ENCODE measurements at regions not wholly inside any gene's neighbourhood (a gene's known extent, or its start where the extent isn't known, plus 50 kb on each side); places are given as distances from the start of the nearest gene placed in this dataset.

- no peak overlapping the region for H3K4me3 Mint-ChIP-seq
- H3K36me3 Mint-ChIP-seq (ENCODE audit: low read depth): no peaks in the 10 kb centered on the region
- H3K9me3 Mint-ChIP-seq: no peaks in the 10 kb centered on the region
- ATAC-seq (ENCODE audit: poor library complexity): no peak
- H3K36me3 ChIP-seq (ENCODE audit: insufficient read depth, low read length): no peaks in the 10 kb centered on the region
- ChIA-PET CTCF (no interaction called here), POLR2A (no interaction called here)
- no peak for DNase-seq
- H3K4me1 Mint-ChIP-seq (ENCODE audit: low read depth): no peaks in the 10 kb centered on the region
- no peak overlapping the region for H3K4me3 ChIP-seq (ENCODE audit: low read length)
- no peaks in the 10 kb centered on the region for H3K9me3 ChIP-seq (ENCODE audit: control insufficient read depth in 1 of 2, insufficient read depth in 1 of 2, low read length in 2 of 2)
- H3K27ac ChIP-seq (ENCODE audit: low read depth in 1 of 2, low read length in 2 of 2): no peak overlapping the region
- intact Hi-C loops (cut with DNase I, micrococcal nuclease): no loop called here
- H3K4me1 ChIP-seq (ENCODE audit: insufficient read depth, low read length): no peaks in the 10 kb centered on the region
- peaks cover 11 to 22% of the 10 kb centered on the region in 2 experiments for H3K27me3 ChIP-seq (ENCODE audit: control insufficient read depth in 1 of 2, insufficient read depth in 2 of 2, low read length in 2 of 2)
- no peak overlapping the region for H3K27ac Mint-ChIP-seq
- no peak for TF ChIP-seq CTCF (IDR thresholded peaks at IDR 0.05)
- H3K27me3 Mint-ChIP-seq: peaks cover 50% of the 10 kb centered on the region
These were observed 74.8 kb upstream of the FRMD6 start for GRCh38 chr14:51576879-51577278.

GRCh38 chr14:51578853-51579252, 72.9 kb upstream of the FRMD6 start:
- ChIA-PET CTCF (no interaction called here), POLR2A (no interaction called here)
- Histone ChIP-seq H3K9me3 (ENCODE audit: control insufficient read depth in 1 of 2, insufficient read depth in 1 of 2, low read length in 2 of 2) (no peaks in the 10 kb centered on the region), H3K4me3 (ENCODE audit: low read length) (no peak overlapping the region), H3K36me3 (ENCODE audit: insufficient read depth, low read length) (no peaks in the 10 kb centered on the region), H3K27me3 (ENCODE audit: control insufficient read depth in 1 of 2, insufficient read depth in 2 of 2, low read length in 2 of 2) (peaks cover 8 to 20% of the 10 kb centered on the region in 2 experiments), H3K27ac (ENCODE audit: low read depth in 1 of 2, low read length in 2 of 2) (no peak overlapping the region), H3K4me1 (ENCODE audit: insufficient read depth, low read length) (no peaks in the 10 kb centered on the region)
- Mint-ChIP-seq H3K4me3 (no peak overlapping the region), H3K4me1 (ENCODE audit: low read depth) (no peaks in the 10 kb centered on the region), H3K9me3 (no peaks in the 10 kb centered on the region), H3K27ac (no peak overlapping the region), H3K36me3 (ENCODE audit: low read depth) (no peaks in the 10 kb centered on the region), H3K27me3 (peaks cover 50% of the 10 kb centered on the region)
- ATAC-seq (ENCODE audit: poor library complexity): no peak
- DNase-seq: no peak
- intact Hi-C loops (cut with DNase I, micrococcal nuclease): no loop called here
- TF ChIP-seq CTCF (IDR thresholded peaks at IDR 0.05): no peak

- Histone ChIP-seq H3K9me3 (ENCODE audit: control insufficient read depth in 1 of 2, insufficient read depth in 1 of 2, low read length in 2 of 2) (no peaks in the 10 kb centered on the region), H3K27ac (ENCODE audit: low read depth in 1 of 2, low read length in 2 of 2) (no peak overlapping the region), H3K4me1 (ENCODE audit: insufficient read depth, low read length) (no peaks in the 10 kb centered on the region), H3K27me3 (ENCODE audit: control insufficient read depth in 1 of 2, insufficient read depth in 2 of 2, low read length in 2 of 2) (peaks cover under 1 to 8% of the 10 kb centered on the region in 2 experiments), H3K4me3 (ENCODE audit: low read length) (no peak overlapping the region), H3K36me3 (ENCODE audit: insufficient read depth, low read length) (no peaks in the 10 kb centered on the region)
- intact Hi-C loops (cut with DNase I, micrococcal nuclease): no loop called here
- Mint-ChIP-seq H3K9me3 (no peaks in the 10 kb centered on the region), H3K4me3 (no peak overlapping the region), H3K27me3 (peaks cover 33% of the 10 kb centered on the region), H3K27ac (no peak overlapping the region), H3K36me3 (ENCODE audit: low read depth) (no peaks in the 10 kb centered on the region), H3K4me1 (ENCODE audit: low read depth) (no peaks in the 10 kb centered on the region)
- no peak for TF ChIP-seq CTCF (IDR thresholded peaks at IDR 0.05)
- DNase-seq (no peak), ATAC-seq (ENCODE audit: poor library complexity) (no peak)
- ChIA-PET POLR2A (no interaction called here), CTCF (interaction anchor here (0.7 kb wide), 1 partner anchor 15 kb away, joined by 3 read pairs; no protein-coding TSS in a partner anchor)
These were observed 70.5 kb upstream of the FRMD6 start for GRCh38 chr14:51581017-51581881.
